DND-41 (cell line): ENCODE measurements at regions not wholly inside any gene's neighbourhood (a gene's known extent, or its start where the extent isn't known, plus 50 kb on each side); places are given as distances from the start of the nearest gene placed in this dataset.

Experiments used
- ATAC-seq: fragments of 200-7000 bp; cut with Tn5 transposase; 3 replicates; pipeline ENCODE4 v1.9.1; 2021; ENCODE audit warnings: low read depth; ENCODE audit not compliant: insufficient read depth
- DNase-seq: peaks from one replicate; pipeline ENCODE4 v3.0.0-alpha.2; 2020
- H2AFZ ChIP-seq: 2 replicates; pipeline ENCODE4 v1.6.0; 2012; ENCODE audit warnings: low read depth, low read length
- H3K27ac ChIP-seq: 2 replicates; pipeline ENCODE4 v1.5.1; 2012; ENCODE audit warnings: low read length, inconsistent platforms
- H3K27me3 ChIP-seq: fragments of 200-600 bp; sonication (generic); 2 replicates; pipeline ENCODE4 v1.6.0; 2012; ENCODE audit warnings: low read length, mild to moderate bottlenecking, inconsistent platforms; ENCODE audit not compliant: insufficient read depth, poor library complexity
- H3K36me3 ChIP-seq: 2 replicates; pipeline ENCODE4 v1.5.1; 2012; ENCODE audit warnings: low read length, inconsistent platforms; ENCODE audit not compliant: insufficient read depth
- H3K4me1 ChIP-seq: 2 replicates; pipeline ENCODE4 v1.5.1; 2012; ENCODE audit warnings: mild to moderate bottlenecking, low read length; ENCODE audit not compliant: insufficient read depth
- H3K4me2 ChIP-seq: 2 replicates; pipeline ENCODE4 v1.6.0; 2012; ENCODE audit warnings: mild to moderate bottlenecking, moderate library complexity, low read length, inconsistent platforms; ENCODE audit not compliant: insufficient read depth
- H3K4me3 ChIP-seq, 2 experiments: fragments of 200-600 bp in 1 of 2; shearing (Covaris generic) in 1 of 2; 2 replicates each; pipeline ENCODE4 v1.5.1; 2012 to 2016; ENCODE audit warnings: inconsistent platforms in 2 of 2, low read length in 2 of 2, mild to moderate bottlenecking in 2 of 2, low read depth in 1 of 2, moderate library complexity in 1 of 2
- H3K79me2 ChIP-seq: 2 replicates; pipeline ENCODE4 v1.6.0; 2012; ENCODE audit warnings: low read length, inconsistent platforms; ENCODE audit not compliant: insufficient read depth
- H3K9ac ChIP-seq: 2 replicates; pipeline ENCODE4 v1.6.0; 2012; ENCODE audit warnings: low read depth, mild to moderate bottlenecking, inconsistent platforms, low read length, moderate library complexity
- H3K9me3 ChIP-seq: 2 replicates; pipeline ENCODE4 v1.5.1; 2012; ENCODE audit warnings: low read length, moderate library complexity, mild to moderate bottlenecking, inconsistent platforms; ENCODE audit not compliant: insufficient read depth, severe bottlenecking
- H4K20me1 ChIP-seq: 2 replicates; pipeline ENCODE4 v1.6.0; 2012; ENCODE audit warnings: low read length; ENCODE audit not compliant: insufficient read depth
- EZH2 ChIP-seq: IDR thresholded peaks from 3 replicates; pipeline ENCODE4 v1.6.1; 2012; ENCODE audit warnings: borderline replicate concordance, low read depth, mild to moderate bottlenecking, moderate library complexity, low read length, inconsistent platforms; ENCODE audit not compliant: severe bottlenecking
- TF ChIP-seq, protein P1 (sequence below): IDR thresholded peaks from 2 replicates; pipeline ENCODE4 v1.5.1; 2012; ENCODE audit warnings: borderline replicate concordance, low read length, moderate library complexity, mild to moderate bottlenecking; ENCODE audit not compliant: poor library complexity, severe bottlenecking; ENCODE audit errors: extremely low read depth

DNA sequence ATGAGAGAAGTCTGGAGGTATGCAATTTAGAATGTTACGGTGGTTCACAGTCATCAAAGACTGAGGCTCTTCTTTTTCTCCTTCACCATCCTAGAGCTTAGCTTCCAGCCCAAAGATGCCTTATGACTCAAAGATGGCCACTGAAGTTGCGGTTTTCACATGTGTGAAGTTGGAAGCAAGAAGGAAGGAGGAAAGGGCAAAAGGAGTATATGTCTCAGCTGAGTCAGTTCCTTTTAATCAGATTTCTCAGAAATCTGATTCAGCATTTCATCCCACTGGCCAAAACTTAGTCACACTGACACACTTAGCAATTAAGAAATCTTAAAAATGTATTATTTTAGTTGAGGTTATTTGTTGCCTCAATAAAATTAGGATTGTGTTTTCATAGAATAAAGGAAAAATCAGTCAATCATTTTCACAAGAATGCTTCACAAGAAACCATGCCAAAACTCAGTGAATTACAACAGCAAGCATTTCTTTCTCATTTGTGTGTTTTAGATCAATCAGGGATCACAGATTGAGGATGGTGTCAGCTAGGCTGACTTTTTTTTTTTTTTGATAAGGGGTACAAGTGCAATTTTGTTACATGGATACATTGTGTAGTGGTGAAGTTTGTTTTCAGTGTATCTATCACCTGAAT, 211.1 kb upstream of the GADL1 start:
- Histone ChIP-seq H4K20me1 (no peaks in the 10 kb centered on the region), H3K4me1 (peaks cover 11% of the 10 kb centered on the region), H3K79me2 (no peaks in the 10 kb centered on the region), H3K9ac (no peak overlapping the region), H2AFZ (0 out of 2 replicates have a peak overlapping the region, but pooled peaks have one; percentile 14), H3K36me3 (no peaks in the 10 kb centered on the region), H3K4me2 (no peak overlapping the region), H3K27me3 (no peaks in the 10 kb centered on the region), H3K27ac (no peak overlapping the region), H3K4me3 (no peak overlapping the region), H3K9me3 (no peaks in the 10 kb centered on the region)
- TF ChIP-seq, protein P1, sequence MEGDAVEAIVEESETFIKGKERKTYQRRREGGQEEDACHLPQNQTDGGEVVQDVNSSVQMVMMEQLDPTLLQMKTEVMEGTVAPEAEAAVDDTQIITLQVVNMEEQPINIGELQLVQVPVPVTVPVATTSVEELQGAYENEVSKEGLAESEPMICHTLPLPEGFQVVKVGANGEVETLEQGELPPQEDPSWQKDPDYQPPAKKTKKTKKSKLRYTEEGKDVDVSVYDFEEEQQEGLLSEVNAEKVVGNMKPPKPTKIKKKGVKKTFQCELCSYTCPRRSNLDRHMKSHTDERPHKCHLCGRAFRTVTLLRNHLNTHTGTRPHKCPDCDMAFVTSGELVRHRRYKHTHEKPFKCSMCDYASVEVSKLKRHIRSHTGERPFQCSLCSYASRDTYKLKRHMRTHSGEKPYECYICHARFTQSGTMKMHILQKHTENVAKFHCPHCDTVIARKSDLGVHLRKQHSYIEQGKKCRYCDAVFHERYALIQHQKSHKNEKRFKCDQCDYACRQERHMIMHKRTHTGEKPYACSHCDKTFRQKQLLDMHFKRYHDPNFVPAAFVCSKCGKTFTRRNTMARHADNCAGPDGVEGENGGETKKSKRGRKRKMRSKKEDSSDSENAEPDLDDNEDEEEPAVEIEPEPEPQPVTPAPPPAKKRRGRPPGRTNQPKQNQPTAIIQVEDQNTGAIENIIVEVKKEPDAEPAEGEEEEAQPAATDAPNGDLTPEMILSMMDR, result no peak
- TF ChIP-seq EZH2, result no peak
- ATAC-seq (peak; percentile 64), DNase-seq (peak; percentile 30)

- no peak for DNase-seq
- no peak overlapping the region for H3K9ac ChIP-seq
Observed at GRCh38 chr3:31106204-31106603, 211.7 kb upstream of the GADL1 start.

DNA sequence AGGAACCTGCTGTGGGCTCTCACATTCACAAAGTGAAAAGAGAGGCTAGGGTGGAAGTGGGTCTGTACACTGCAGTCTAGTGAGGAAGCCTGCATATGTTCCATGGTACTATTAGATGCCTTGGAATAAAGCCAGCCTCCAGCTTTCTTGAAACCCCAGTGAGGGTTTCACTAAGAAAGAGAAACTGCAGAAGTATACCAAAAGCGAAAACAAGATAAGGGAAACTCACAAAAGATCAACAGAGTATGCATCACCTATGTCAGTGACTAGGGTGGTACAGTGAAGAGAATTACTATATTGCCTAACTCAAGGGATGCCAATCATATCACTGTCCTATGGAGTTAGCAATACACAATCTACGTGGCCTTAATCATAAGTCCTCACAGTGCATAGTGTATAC, 212.5 kb upstream of the GADL1 start:
- Histone ChIP-seq H3K27me3 (no peaks in the 10 kb centered on the region), H3K4me2 (no peak overlapping the region), H2AFZ (no peak overlapping the region), H3K4me1 (peaks cover 11% of the 10 kb centered on the region), H3K27ac (no peak overlapping the region), H4K20me1 (no peaks in the 10 kb centered on the region), H3K4me3 (no peak overlapping the region), H3K79me2 (no peaks in the 10 kb centered on the region), H3K9me3 (no peaks in the 10 kb centered on the region), H3K9ac (no peak overlapping the region), H3K36me3 (no peaks in the 10 kb centered on the region)
- DNase-seq (no peak), ATAC-seq (peak; percentile 44)
- TF ChIP-seq, protein P1, result no peak
- TF ChIP-seq EZH2, result no peak

More at GRCh38 chr3:31106204-31106603, 211.7 kb upstream of the GADL1 start:
- ATAC-seq, result no peak
- Histone ChIP-seq H3K79me2 (no peaks in the 10 kb centered on the region), H3K36me3 (no peaks in the 10 kb centered on the region), H3K4me2 (no peak overlapping the region), H3K4me1 (peaks cover 11% of the 10 kb centered on the region), H3K9me3 (no peaks in the 10 kb centered on the region), H3K27me3 (no peaks in the 10 kb centered on the region), H3K27ac (no peak overlapping the region), H3K4me3 (no peak overlapping the region), H4K20me1 (no peaks in the 10 kb centered on the region), H2AFZ (no peak overlapping the region)
- no peak for TF ChIP-seq EZH2
- TF ChIP-seq, protein P1, result peak; percentile 16
